Left cardiac atrium (tissue), 4 donors: ENCODE measurements at regions not wholly inside any gene's neighbourhood (a gene's known extent, or its start where the extent isn't known, plus 50 kb on each side); places are given as distances from the start of the nearest gene placed in this dataset.
"Not testable (repeated sequence)": the region's sequence is repeated elsewhere in the genome, so short reads cannot be mapped to it uniquely, and the experiment has no call there.

Experiments used
- ATAC-seq, 2 donors: fragments of 200-7000 bp; cut with Tn5 transposase; one replicate each; pipeline ENCODE4 v1.9.1; 2020; ENCODE audit warnings: mild to moderate bottlenecking in 2 of 2, moderate library complexity in 2 of 2
- DNase-seq: peaks from one replicate; pipeline ENCODE4 v3.0.0-alpha.2; 2020
- intact Hi-C, 2 donors: fragments of 100-400 bp; cut with DNase I; formaldehyde crosslinking; loops; one replicate each; pipeline versions ENCODE4 v1.14.1 to v1.15.1; 2022 to 2023
- donor health status: DM: no; HTN: yes; CAD: no.
- donor health status: DM: no; HTN: yes; CAD: no; lungs with severe emphysema.
- donor health status: DM: yes; HTN: yes; CAD: no.
- donor health status: Dilated cardiomyopathy.

DNA sequence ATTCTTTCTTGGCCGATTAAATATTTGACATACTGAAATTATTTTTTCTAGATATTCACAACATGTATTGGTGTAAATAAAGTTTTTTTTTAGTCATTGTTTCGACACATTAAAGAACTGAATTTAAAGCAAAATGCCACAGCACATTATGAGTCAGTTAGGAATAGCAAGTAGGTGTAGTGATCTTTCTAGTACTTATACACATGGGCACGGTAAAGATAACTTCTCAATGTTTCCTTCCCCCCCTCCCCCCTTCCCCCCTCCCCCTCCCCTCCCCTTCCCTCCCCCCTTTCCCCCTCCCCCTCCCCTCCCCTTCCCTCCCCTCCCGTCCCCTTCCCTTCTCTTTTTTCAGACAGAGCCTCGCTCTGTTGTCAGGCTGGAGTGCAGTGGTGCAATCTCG is 1269.9 kb downstream of the ADGRL3 start:
- DNase-seq: no peak
- ATAC-seq: no peak
- intact Hi-C loops: no loop called here

DNA sequence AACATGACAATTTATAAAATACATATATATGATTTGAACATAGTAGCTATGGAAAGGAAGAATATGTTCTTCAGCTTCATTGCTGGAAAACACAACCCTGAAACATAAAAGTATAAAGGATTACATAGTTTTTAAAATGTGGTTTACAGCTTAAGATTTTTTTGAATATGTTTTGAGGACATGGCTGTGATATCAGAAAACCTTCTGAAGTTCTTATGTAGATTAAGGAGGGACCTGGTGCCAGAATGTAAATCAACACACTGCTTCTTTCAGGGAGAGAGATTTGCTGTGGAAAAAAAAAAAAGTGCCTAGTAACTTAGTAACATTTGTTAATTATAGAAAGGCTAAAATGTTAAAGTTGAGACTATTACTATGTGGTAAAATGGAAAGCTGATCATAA is 1261.8 kb downstream of the ADGRL3 start:
- ATAC-seq: no peak
- no peak for DNase-seq
- intact Hi-C loops: no loop called here

DNA sequence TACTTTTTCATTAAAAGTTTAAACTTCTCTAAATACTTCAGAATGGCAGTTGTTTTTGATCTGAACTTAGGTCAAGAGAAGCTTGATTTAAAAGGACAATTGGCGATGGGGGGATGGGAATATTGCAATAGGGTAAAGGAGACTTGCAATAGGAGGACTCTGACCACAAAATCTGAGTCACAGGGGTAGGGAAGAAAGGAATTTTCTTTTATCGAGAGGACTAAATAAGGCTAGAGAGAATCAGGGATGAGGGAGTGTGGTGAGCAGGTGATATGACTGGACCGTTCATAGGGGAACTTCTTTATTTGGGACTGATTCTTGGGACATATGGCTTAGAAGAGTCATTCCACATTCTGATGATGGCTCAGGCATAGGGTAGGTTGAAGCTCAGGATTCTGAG is 1260.2 kb downstream of the ADGRL3 start:
- intact Hi-C loops: no loop called here
- no peak for ATAC-seq
- DNase-seq: no peak

DNA sequence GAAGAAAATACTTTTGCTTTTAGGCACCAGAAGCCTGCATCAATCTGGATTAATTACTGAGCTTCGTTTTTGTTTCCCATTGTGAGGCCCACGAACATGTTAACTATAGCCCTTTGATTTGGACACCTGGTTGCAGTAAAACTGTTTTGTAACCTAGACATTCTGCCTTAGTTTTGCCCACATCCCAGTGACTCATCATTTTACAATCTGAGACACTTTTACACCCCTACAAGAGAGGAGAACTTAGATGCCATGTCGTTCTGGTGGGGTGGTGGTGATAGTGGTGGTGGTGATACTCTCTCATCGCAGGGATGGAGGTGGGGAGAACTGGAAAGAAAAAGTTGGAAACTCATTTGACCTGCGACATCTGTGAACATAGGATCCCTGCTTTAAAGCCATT is 1257.2 kb downstream of the ADGRL3 start:
- intact Hi-C loops: no loop called here
- ATAC-seq (no peak), DNase-seq (no peak)

DNA sequence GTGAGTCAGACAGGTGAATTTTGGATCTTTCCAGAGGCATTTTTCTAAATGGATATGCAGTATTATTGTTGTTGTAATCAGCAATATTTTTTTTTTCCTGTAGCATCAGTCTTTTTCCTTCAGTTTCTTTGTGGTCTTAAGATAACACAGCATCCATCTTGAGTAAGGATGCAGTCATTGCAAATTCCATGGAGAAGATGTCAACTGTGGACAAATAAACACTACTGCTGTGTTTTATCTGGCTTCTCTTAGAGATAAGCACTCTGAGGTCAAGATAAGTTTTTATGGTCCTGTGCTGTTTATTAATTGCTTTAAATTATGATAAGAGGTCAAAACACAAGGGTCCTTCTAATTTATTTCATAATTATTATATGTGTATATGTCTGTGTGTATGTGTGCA is 1255.7 kb downstream of the ADGRL3 start:
- intact Hi-C loops: no loop called here
- no peak for DNase-seq
- ATAC-seq: no peak

DNA sequence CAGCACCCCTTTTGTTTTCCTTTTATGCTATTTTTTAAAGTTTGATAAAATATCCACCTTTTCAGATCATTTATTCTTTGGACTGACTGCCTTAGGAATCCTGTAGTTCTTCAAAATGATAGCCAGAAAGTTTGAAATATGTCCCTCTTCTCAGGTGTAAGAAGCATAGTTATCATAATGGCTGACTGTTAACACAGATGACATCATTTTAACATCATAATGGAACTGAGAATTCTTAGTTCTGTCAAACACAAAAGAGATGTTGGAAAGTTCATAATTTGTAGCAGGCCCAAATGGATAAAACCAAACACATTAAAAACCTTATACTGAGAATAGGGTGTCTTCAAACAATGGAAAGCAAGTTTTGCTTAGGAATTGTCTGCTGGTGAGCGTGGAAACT is 1254.4 kb downstream of the ADGRL3 start:
- intact Hi-C loops: no loop called here
- no peak for ATAC-seq
- DNase-seq: no peak

DNA sequence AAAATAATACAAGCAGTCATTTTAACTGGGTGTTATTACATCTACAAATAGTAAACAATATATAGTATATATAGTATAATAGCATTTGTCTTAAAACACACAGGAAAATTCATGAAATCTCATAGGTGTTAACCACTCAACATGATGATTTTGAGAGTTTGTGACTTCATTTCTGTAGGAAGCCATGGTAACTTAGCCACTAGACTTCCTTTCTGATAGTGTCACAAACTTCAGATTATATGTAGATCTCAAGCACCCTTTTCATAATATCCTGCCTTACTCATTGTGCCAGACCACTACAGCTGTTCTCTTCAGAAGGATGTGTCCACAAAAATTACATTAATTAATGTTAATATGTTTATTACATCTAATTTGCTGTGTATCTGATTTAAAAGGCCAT is 1250.6 kb downstream of the ADGRL3 start:
- DNase-seq (no peak), ATAC-seq (no peak)
- intact Hi-C loops: no loop called here

DNA sequence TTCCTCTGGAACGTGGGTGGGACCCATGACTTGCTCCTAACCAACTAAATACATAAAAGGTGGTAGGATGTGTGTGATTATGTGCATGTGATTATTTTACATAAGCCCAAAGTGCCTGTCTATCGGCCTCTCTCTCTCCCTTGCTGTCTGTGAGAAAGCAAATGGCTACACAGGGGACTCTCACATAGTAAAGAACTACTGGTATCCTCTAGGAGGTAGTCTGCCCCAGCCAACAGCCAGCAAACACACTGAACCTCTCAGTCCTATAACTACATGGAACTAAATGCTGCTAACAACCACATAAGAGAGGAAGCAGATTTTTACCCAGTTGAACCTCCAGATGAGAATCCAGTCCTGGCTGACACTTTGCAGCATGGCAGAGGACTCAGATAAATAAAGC is 1249.4 kb downstream of the ADGRL3 start:
- ATAC-seq (no peak), DNase-seq (no peak)
- intact Hi-C loops: no loop called here

DNA sequence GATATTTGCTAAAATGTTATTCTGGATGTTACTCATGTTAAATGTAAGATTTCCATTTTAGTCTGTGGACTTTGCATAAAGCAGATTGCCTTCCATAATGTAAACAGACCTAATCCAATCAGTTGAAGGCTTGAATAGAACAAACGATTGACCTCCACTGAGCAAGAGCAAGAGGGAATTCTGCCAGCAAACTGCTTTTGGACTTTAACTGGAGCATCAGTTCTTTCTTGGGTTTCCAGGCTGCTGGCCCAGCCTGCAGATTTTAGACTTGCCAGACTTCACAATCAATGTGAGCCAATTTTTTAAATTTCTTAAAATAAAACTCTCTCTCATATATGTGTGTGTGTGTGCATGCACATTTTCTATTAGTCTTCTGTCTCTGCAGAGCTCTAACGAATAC is 1248.8 kb downstream of the ADGRL3 start:
- no peak for ATAC-seq
- DNase-seq: no peak
- intact Hi-C loops: no loop called here

DNA sequence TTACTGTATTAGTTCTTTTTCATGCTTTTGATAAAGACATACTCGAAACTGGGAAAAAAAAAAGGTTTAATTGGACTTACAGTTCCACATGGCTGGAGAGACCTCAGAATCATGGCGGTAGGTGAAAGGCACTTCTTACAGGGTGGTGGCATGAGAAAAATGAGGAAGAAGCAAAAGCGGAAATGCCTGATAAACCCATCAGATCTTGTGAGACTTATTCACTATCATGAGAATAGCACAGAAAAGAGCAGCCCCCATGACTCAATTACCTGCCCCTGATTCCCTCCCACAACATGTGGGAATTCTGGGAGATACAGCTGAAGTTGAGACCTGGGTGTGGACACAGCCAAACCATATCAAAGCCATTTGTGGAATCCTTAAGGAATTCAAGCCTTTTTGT is 1238.9 kb downstream of the ADGRL3 start:
- intact Hi-C loops: no loop called here
- DNase-seq: no peak
- ATAC-seq: no peak

DNA sequence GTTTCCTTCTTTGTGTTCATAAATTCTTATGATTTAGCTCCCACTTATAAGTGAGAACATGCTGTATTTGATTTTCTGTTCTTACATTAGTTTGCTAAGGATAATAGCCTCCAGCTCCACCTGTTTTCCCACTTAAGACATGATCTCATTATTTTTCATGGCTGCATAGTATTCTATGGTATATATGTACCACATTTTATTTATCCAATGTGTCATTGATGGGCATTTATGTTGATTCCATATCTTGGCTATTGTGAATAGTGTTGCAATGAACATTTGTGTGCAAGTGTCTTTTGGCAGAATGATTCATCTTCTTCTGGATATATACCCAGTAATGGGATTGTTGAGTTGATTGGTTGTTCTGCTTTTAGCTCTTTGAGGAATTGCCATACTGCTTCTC is 1234.8 kb downstream of the ADGRL3 start:
- intact Hi-C loops: no loop called here
- ATAC-seq: no peak
- DNase-seq: no peak

DNA sequence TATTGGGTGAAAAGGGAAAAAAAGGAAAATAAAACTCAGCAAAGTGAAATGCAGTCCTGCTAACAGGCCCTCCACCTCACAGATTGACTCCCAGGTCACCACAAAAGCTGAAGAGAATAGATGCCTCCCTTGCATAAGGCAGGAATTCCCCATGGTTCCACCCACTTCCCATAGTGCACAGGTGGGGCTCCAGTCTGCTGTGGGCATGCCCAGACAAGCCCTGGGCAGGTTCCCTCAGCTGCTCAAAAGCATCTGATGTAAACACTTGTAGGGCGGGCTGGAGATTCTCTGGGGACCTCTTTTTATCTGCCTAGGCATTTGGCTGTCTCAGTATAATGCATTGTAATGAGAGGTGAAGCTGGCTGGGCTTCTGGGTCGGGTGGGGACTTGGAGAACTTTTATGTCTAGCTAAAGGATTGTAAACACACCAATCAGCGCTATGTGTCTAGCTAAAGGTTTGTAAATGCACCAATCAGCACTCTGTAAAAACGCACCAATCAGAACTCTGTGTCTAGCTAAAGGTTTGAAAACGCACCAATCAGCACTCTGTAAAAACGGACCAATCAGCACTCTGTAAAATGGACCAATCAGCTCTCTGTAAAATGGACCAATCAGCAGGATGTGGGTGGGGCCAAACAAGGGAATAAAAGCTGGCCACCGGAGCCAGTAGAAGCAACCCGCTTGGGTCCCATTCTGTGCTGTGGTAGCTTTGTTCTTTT is 1231.5 kb downstream of the ADGRL3 start:
- intact Hi-C loops, DNase-seq, ATAC-seq: not testable (repeated sequence)

DNA sequence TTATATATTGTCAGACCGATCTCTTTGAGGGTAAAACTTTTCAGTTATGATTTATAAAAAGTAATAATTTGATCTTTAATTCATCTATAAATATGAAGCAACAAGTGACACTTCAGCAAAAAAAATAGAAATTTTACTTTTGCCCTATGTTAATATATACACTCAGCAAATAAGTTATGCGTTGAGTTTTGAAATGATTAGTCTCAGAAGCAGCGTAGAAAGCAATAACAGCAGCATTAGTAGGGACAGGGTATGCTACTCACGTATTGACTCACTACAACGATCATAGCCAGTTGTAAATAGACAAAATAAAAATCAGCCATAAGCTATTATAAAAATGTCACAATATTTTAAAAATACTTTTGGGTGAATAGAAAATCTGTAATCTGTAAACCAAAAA is 1229.2 kb downstream of the ADGRL3 start:
- DNase-seq (no peak), ATAC-seq (no peak)
- intact Hi-C loops: no loop called here

DNA sequence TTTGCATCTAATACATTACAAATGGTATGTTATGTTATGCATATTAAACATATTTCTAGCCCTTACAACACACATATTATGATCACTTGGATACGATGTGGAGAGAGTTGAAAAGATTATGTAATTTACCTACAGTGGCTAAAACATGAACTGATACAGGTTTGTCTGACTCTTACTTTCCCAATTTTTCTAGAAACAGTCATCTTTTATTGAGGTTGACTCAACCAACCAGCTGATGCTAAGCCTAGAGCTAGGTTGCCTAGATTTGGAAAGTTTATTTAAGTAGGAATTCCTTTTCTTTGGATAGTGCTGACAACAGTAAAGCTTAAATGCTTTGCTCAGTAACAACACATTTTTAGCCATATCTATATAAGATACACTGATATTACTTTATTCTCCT is 1215.1 kb downstream of the ADGRL3 start:
- intact Hi-C loops: loop anchor here in 1 of 2 donors (10.0 kb wide), 1 partner anchor 280 kb away; no protein-coding TSS in a partner anchor
- ATAC-seq (no peak), DNase-seq (no peak)

DNA sequence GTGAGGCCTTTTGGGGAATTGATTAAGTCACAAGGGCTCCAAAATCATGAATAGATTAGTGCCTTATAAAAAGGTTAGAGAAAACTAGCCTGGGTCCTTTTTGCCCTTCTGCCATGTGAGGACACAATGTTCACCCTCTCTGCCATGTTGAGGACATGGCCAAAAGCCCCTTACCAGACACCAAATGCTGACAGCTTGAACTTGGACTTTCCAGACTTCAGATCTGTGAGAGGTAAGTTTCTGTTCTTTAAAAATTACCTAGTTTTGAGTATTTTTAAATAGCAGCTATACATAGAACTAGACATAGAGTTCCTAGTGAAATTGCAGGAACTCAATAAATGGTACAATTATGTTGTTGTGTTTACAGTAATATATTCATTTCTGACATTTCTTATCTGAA is 1214.4 kb downstream of the ADGRL3 start:
- intact Hi-C loops: loop anchor here in 1 of 2 donors (10.0 kb wide), 1 partner anchor 280 kb away; no protein-coding TSS in a partner anchor
- ATAC-seq (no peak), DNase-seq (no peak)

DNA sequence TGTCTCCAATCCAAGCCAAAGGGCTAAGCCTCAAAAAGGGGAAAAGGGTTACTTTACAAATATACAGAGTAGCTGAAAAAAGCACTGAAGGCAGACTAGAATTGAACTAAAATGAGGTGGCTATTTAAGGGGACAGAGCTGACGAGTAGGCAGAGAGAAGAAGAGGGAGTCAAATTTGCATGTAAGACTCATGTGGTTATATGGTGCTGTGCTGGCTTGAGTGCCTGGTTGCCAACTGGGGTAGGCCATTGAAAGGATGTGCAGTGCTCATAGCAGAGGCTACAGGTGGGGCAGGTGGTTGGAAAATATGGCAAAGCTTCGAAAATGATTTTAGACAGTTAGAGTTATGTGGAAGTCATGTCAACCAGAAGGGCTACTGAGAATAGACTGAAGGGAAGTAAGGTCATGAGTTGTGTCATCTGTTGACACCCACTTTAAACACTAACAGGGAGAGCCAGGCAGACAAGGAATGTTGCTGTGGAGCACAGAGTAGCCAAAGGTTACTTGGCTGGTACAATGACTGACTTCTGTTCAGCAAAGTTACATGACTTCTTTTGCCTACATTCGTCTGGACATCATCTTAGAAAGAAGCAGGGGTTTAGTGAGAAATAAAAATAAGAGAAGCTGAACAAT is 1210.4 kb downstream of the ADGRL3 start:
- intact Hi-C loops: loop anchor here in 1 of 2 donors (10.0 kb wide), 1 partner anchor 284 kb away; no protein-coding TSS in a partner anchor
- DNase-seq: no peak
- ATAC-seq: peak; percentile 85 to 96

DNA sequence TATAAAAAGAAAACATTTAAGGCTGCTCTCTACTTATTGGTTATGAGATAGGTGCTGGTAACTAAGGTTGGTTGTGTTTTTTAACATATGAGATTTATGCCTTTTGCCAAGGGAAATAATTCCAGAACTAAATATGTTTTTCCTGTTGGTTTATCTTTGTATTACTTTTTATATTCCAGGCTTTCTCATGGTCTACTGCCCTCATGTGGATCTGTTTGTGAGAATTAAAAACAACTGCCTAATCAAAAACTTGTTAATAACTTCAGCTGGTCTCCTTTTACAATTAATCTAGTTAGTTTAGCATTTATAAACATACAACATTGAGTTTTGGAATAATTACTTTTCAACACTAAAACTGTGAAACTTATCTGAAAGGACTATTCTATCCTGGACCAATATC is 1208.3 kb downstream of the ADGRL3 start:
- intact Hi-C loops: no loop called here
- ATAC-seq: no peak
- DNase-seq: no peak

DNA sequence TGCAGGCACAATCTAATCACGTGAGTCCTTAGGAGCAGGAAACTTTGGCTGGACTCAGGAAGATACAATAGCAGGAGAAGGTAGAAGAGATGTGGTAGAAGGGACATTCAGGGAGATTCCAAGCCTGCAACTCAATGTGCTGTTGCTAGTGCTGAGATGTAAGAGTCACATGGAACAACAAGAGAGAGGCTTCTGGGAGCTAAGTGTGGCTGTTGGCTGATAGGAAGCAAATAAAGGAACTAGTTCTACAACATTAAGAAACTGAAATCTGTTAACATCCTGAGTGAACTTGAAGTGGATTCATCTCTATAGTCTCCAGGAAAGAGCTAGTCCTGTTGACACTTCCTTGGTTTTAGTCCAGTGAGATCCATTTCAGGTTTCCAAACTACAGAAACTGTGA is 1207.4 kb downstream of the ADGRL3 start:
- DNase-seq (no peak), ATAC-seq (no peak)
- intact Hi-C loops: no loop called here

DNA sequence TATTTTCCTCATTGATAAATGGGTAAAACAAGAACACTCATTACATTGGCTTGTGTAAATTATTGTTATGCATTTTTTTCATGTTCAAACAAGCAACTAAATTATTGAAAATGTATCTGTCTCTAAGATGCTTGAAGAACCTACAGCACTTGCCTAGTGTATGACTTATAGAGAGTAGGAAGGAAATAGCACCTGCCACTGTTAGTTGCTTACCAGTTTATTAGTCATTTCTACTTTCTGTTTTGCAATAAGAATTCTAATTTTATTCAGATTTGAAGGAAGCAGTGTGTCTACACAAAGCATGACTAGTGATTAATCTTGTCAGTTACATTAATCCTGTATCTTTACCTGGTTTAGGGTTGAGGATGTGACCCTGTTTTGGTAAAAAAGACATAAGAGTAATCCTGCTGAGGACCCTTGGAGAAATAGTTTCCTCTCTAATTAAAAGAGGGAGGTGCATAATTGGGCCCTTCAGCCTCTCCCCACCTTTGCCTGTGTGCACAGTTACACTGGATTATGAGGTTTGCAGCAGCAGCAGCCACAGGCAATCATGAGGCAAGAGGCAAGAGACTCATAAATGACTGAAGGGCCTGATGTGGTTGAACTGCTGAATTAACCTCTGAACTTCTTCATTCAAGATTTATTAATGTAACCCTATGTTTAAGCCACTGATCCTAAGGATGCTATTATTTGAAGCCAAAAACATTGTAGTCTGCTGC is 1202.1 kb downstream of the ADGRL3 start:
- intact Hi-C loops: no loop called here
- DNase-seq (no peak), ATAC-seq (no peak)

DNA sequence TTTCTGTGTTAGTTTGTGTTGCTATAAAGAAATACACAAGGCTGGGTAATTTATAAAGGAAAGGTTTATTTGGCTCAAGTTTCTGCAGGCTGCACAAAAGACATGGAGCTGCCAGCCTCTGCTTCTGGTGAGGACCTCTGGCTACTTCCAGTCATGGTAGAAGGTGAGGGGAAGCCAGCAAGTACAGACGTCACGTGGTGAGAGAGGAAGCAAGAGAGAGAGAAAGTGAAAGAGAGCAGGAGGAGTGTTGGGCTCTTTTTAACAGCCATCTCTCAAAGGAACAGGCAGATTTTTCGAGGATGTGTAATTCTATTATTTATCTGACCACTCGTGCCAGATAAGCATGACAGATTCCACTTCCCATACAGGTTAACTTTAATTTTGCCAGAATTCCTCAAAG is 1199.1 kb downstream of the ADGRL3 start:
- ATAC-seq: peak; percentile 70 to 76

DNA sequence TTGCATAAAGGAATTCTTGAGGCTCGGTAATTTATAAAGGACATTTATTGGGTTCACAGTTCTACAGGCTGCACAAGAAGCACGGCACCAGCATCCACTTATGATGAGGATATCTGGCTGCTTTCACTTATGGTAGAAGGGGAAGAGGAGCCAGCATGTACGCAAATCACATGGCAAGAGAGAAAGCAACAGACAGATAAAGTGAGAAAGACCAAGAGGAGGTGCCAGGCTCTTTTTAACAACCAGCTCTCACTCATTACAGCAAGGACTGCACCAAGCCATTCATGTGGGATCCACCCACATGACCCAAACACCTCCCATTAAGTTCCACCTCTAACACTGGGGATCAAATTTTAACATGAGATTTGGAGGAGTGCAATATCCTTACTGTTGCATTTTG is 1198.2 kb downstream of the ADGRL3 start:
- intact Hi-C loops: no loop called here
- DNase-seq: no peak
- ATAC-seq: no peak

More for the DNA sequence above, 1199.1 kb downstream of the ADGRL3 start:
- no peak for DNase-seq
- intact Hi-C loops: no loop called here
